ENCODE measurements at regions not wholly inside any gene's neighbourhood (a gene's known extent, or its start where the extent isn't known, plus 50 kb on each side); places are given as distances from the start of the nearest gene placed in this dataset.
"Not testable (repeated sequence)": the region's sequence is repeated elsewhere in the genome, so short reads cannot be mapped to it uniquely, and the experiment has no call there.

- CTCF ChIA-PET = interaction anchor here (1.3 kb wide), 1 partner anchor 19 kb away, joined by 3 read pairs; no protein-coding TSS in a partner anchor
- peaks cover 8% of the 10 kb centered on the region for H3K9me3 Mint-ChIP-seq (ENCODE audit: low read depth)
- intact Hi-C loops (cut with DNase I, micrococcal nuclease) = no loop called here
- POLR2A ChIA-PET = no interaction called here
- H3K27ac Mint-ChIP-seq = no peak overlapping the region
- H3K36me3 Mint-ChIP-seq (ENCODE audit: low read depth) = no peaks in the 10 kb centered on the region
- no peak overlapping the region for H3K4me3 Mint-ChIP-seq
- no peaks in the 10 kb centered on the region for H3K4me1 Mint-ChIP-seq
- DNase-seq = no peak
- peaks cover 11% of the 10 kb centered on the region for H3K27me3 Mint-ChIP-seq
- no peak for ATAC-seq
Observed at GRCh38 chr14:81584495-81584894, 50.8 kb upstream of the SEL1L start.

- ChIA-PET CTCF (interaction anchor here (0.6 to 2.3 kb wide), 2 partner anchors 24 to 43 kb away, joined by 4 to 7 read pairs; no protein-coding TSS in a partner anchor), POLR2A (no interaction called here)
- Mint-ChIP-seq H3K27ac (no peak overlapping the region), H3K4me1 (no peaks in the 10 kb centered on the region), H3K27me3 (peaks cover 7% of the 10 kb centered on the region), H3K9me3 (ENCODE audit: low read depth) (peaks cover 2% of the 10 kb centered on the region), H3K36me3 (ENCODE audit: low read depth) (no peaks in the 10 kb centered on the region), H3K4me3 (no peak overlapping the region)
- DNase-seq (peak; percentile 9), ATAC-seq (no peak)
- intact Hi-C loops (cut with DNase I, micrococcal nuclease) = no loop called here
Observed at GRCh38 chr14:81589381-81590065, 55.9 kb upstream of the SEL1L start.

- peaks cover 3% of the 10 kb centered on the region for H3K27me3 Mint-ChIP-seq
- ChIA-PET POLR2A (no interaction called here), CTCF (no interaction called here)
Observed at GRCh38 chr14:81591266-81591665, 57.6 kb upstream of the SEL1L start.

GRCh38 chr14:81594012-81594411 lies 60.4 kb upstream of the SEL1L start:
- no peaks in the 10 kb centered on the region for H3K36me3 Mint-ChIP-seq (ENCODE audit: low read depth)
- no peak overlapping the region for H3K4me3 Mint-ChIP-seq
- H3K27ac Mint-ChIP-seq = no peak overlapping the region
- DNase-seq (no peak), ATAC-seq (no peak)
- CTCF ChIA-PET = no interaction called here
- intact Hi-C loops (cut with DNase I, micrococcal nuclease) = no loop called here
- no peaks in the 10 kb centered on the region for H3K9me3 Mint-ChIP-seq (ENCODE audit: low read depth)
- POLR2A ChIA-PET = no interaction called here
- H3K27me3 Mint-ChIP-seq = peaks cover 3% of the 10 kb centered on the region
- no peaks in the 10 kb centered on the region for H3K4me1 Mint-ChIP-seq

More at GRCh38 chr14:81591266-81591665, 57.6 kb upstream of the SEL1L start:
- no peaks in the 10 kb centered on the region for H3K4me1 Mint-ChIP-seq
- no peaks in the 10 kb centered on the region for H3K36me3 Mint-ChIP-seq (ENCODE audit: low read depth)
- no peak for ATAC-seq
- H3K27ac Mint-ChIP-seq = no peak overlapping the region
- intact Hi-C loops (cut with DNase I, micrococcal nuclease) = no loop called here
- no peaks in the 10 kb centered on the region for H3K9me3 Mint-ChIP-seq (ENCODE audit: low read depth)
- no peak for DNase-seq
- H3K4me3 Mint-ChIP-seq = no peak overlapping the region

- Mint-ChIP-seq H3K9me3 (ENCODE audit: low read depth) (no peaks in the 10 kb centered on the region), H3K4me3 (no peak overlapping the region), H3K36me3 (ENCODE audit: low read depth) (no peaks in the 10 kb centered on the region), H3K27ac (no peak overlapping the region), H3K27me3 (peaks cover 3% of the 10 kb centered on the region), H3K4me1 (no peaks in the 10 kb centered on the region)
- ATAC-seq (no peak), DNase-seq (no peak)
- POLR2A ChIA-PET = no interaction called here
- CTCF ChIA-PET = no interaction called here
- intact Hi-C loops (cut with DNase I, micrococcal nuclease) = no loop called here
Observed at GRCh38 chr14:81605660-81606059, 72.0 kb upstream of the SEL1L start.

GRCh38 chr14:81613341-81614045 lies 79.8 kb upstream of the SEL1L start:
- H3K4me3 Mint-ChIP-seq = no peak overlapping the region
- CTCF ChIA-PET = no interaction called here

GRCh38 chr14:81614302-81614701 lies 80.6 kb upstream of the SEL1L start:
- DNase-seq; POLR2A ChIA-PET; H3K4me1 Mint-ChIP-seq; H3K27ac Mint-ChIP-seq; ATAC-seq; H3K36me3 Mint-ChIP-seq (ENCODE audit: low read depth); H3K4me3 Mint-ChIP-seq; CTCF ChIA-PET; H3K9me3 Mint-ChIP-seq (ENCODE audit: low read depth); intact Hi-C loops (cut with DNase I, micrococcal nuclease): not testable (repeated sequence)
- H3K27me3 Mint-ChIP-seq = peaks cover 10% of the 10 kb centered on the region

More at GRCh38 chr14:81613341-81614045, 79.8 kb upstream of the SEL1L start:
- no peaks in the 10 kb centered on the region for H3K36me3 Mint-ChIP-seq (ENCODE audit: low read depth)
- intact Hi-C loops (cut with DNase I, micrococcal nuclease) = no loop called here
- H3K27ac Mint-ChIP-seq = no peak overlapping the region
- POLR2A ChIA-PET = no interaction called here
- no peaks in the 10 kb centered on the region for H3K9me3 Mint-ChIP-seq (ENCODE audit: low read depth)
- H3K4me1 Mint-ChIP-seq = no peaks in the 10 kb centered on the region
- ATAC-seq (no peak), DNase-seq (no peak)
- H3K27me3 Mint-ChIP-seq = peaks cover 8% of the 10 kb centered on the region

GRCh38 chr14:81618695-81619094 lies 85.0 kb upstream of the SEL1L start:
- H3K4me1 Mint-ChIP-seq = no peaks in the 10 kb centered on the region
- ChIA-PET CTCF (no interaction called here), POLR2A (no interaction called here)
- ATAC-seq (no peak), DNase-seq (no peak)
- intact Hi-C loops (cut with DNase I, micrococcal nuclease) = no loop called here
- no peaks in the 10 kb centered on the region for H3K9me3 Mint-ChIP-seq (ENCODE audit: low read depth)
- H3K36me3 Mint-ChIP-seq (ENCODE audit: low read depth) = no peaks in the 10 kb centered on the region
- H3K27ac Mint-ChIP-seq = no peak overlapping the region
- peaks cover 9% of the 10 kb centered on the region for H3K27me3 Mint-ChIP-seq
- no peak overlapping the region for H3K4me3 Mint-ChIP-seq

- ChIA-PET CTCF (no interaction called here), POLR2A (no interaction called here)
- intact Hi-C loops (cut with DNase I, micrococcal nuclease) = no loop called here
- ATAC-seq (no peak), DNase-seq (no peak)
- peaks cover 9% of the 10 kb centered on the region for H3K27me3 Mint-ChIP-seq
- no peak overlapping the region for H3K27ac Mint-ChIP-seq
- H3K4me3 Mint-ChIP-seq = no peak overlapping the region
- H3K4me1 Mint-ChIP-seq = no peaks in the 10 kb centered on the region
- H3K36me3 Mint-ChIP-seq (ENCODE audit: low read depth) = no peaks in the 10 kb centered on the region
- no peaks in the 10 kb centered on the region for H3K9me3 Mint-ChIP-seq (ENCODE audit: low read depth)
Observed at GRCh38 chr14:81619816-81620215, 86.2 kb upstream of the SEL1L start.

- CTCF ChIA-PET; H3K36me3 Mint-ChIP-seq (ENCODE audit: low read depth); intact Hi-C loops (cut with DNase I, micrococcal nuclease); ATAC-seq; H3K9me3 Mint-ChIP-seq (ENCODE audit: low read depth); H3K4me3 Mint-ChIP-seq; H3K27me3 Mint-ChIP-seq; POLR2A ChIA-PET; H3K4me1 Mint-ChIP-seq; DNase-seq; H3K27ac Mint-ChIP-seq: not testable (repeated sequence)
Observed at GRCh38 chr14:81623771-81624396, 90.2 kb upstream of the SEL1L start.

- H3K27me3 Mint-ChIP-seq = peaks cover 3% of the 10 kb centered on the region
- no peaks in the 10 kb centered on the region for H3K9me3 Mint-ChIP-seq (ENCODE audit: low read depth)
- H3K4me1 Mint-ChIP-seq = no peaks in the 10 kb centered on the region
- H3K36me3 Mint-ChIP-seq (ENCODE audit: low read depth) = no peaks in the 10 kb centered on the region
- no peak overlapping the region for H3K4me3 Mint-ChIP-seq
- POLR2A ChIA-PET = interaction anchor here (0.6 kb wide), 1 partner anchor 39 kb away, joined by 3 read pairs; no protein-coding TSS in a partner anchor
- intact Hi-C loops (cut with DNase I, micrococcal nuclease) = loop anchor here in 1 of 2 experiments (1.0 kb wide), 1 partner anchor 365 kb away; no protein-coding TSS in a partner anchor
- ATAC-seq (no peak), DNase-seq (no peak)
- CTCF ChIA-PET = interaction anchor here (1.3 to 1.4 kb wide), 2 partner anchors 9 to 12 kb away, joined by 3 to 5 read pairs; no protein-coding TSS in a partner anchor
- no peak overlapping the region for H3K27ac Mint-ChIP-seq
Observed at GRCh38 chr14:81625343-81625742, 91.7 kb upstream of the SEL1L start.

GRCh38 chr14:81632157-81632556 lies 98.5 kb upstream of the SEL1L start:
- Mint-ChIP-seq H3K4me3 (no peak overlapping the region), H3K9me3 (ENCODE audit: low read depth) (no peaks in the 10 kb centered on the region), H3K27me3 (peaks cover 5% of the 10 kb centered on the region), H3K36me3 (ENCODE audit: low read depth) (no peaks in the 10 kb centered on the region), H3K27ac (no peak overlapping the region), H3K4me1 (no peaks in the 10 kb centered on the region)
- DNase-seq = no peak
- ChIA-PET POLR2A (no interaction called here), CTCF (no interaction called here)
- intact Hi-C loops (cut with DNase I, micrococcal nuclease) = no loop called here
- no peak for ATAC-seq
